Suppressor macrophage treated with lipopolysaccharide for 1 hour (primary cell): ENCODE measurements at regions not wholly inside any gene's neighbourhood (a gene's known extent, or its start where the extent isn't known, plus 50 kb on each side); places are given as distances from the start of the nearest gene placed in this dataset.
"Not testable (repeated sequence)": the region's sequence is repeated elsewhere in the genome, so short reads cannot be mapped to it uniquely, and the experiment has no call there.

Experiments used
- DNase-seq, 3 donors: peaks; one replicate each; pipeline ENCODE4 v3.0.0-alpha.2; 2020 to 2022

GRCh38 chr3:87867001-87867400 lies 191.8 kb downstream of the CGGBP1 start:
- DNase-seq = no peak

GRCh38 chr3:87856126-87856525 lies 202.7 kb downstream of the CGGBP1 start:
- peak in 2 of 3 donors; percentile 41 to 50 for DNase-seq

- peak; percentile 39 to 68 (median 63) for DNase-seq
Measured at GRCh38 chr3:87855616-87856015, 203.2 kb downstream of the CGGBP1 start.

GRCh38 chr3:87855211-87855610 lies 203.6 kb downstream of the CGGBP1 start:
- no peak for DNase-seq

GRCh38 chr3:87848003-87848402 lies 210.8 kb downstream of the CGGBP1 start:
- DNase-seq = no peak

GRCh38 chr3:87837076-87837475 lies 221.7 kb downstream of the CGGBP1 start:
- peak in 2 of 3 donors; percentile 20 to 55 for DNase-seq

- DNase-seq = no peak
Measured at GRCh38 chr3:87836026-87836425, 222.8 kb downstream of the CGGBP1 start.

- DNase-seq = peak in 1 of 3 donors; percentile 14
Measured at GRCh38 chr3:87835236-87835635, 223.6 kb downstream of the CGGBP1 start.

GRCh38 chr3:87834327-87834726 lies 224.5 kb downstream of the CGGBP1 start:
- no peak for DNase-seq

GRCh38 chr3:87833039-87833377 lies 225.8 kb downstream of the CGGBP1 start:
- DNase-seq = no peak

- peak in 2 of 3 donors; percentile 43 to 51 for DNase-seq
Measured at GRCh38 chr3:87828046-87828445, 230.8 kb downstream of the CGGBP1 start.

- DNase-seq = no peak
Measured at GRCh38 chr3:87822563-87822962, 236.2 kb downstream of the CGGBP1 start.

GRCh38 chr3:87813503-87813902 lies 245.3 kb downstream of the CGGBP1 start:
- DNase-seq = not testable (repeated sequence)

GRCh38 chr3:87811953-87812352 lies 246.9 kb downstream of the CGGBP1 start:
- DNase-seq = no peak

- DNase-seq = no peak
Measured at GRCh38 chr3:87810452-87811016, 248.3 kb downstream of the CGGBP1 start.

- DNase-seq = no peak
Measured at GRCh38 chr3:87805670-87806069, 253.1 kb downstream of the CGGBP1 start.

GRCh38 chr3:87801409-87801808 lies 257.4 kb downstream of the CGGBP1 start:
- no peak for DNase-seq

GRCh38 chr3:87800516-87800915 lies 258.3 kb downstream of the CGGBP1 start:
- DNase-seq = peak; percentile 43 to 69 (median 53)

GRCh38 chr3:87798567-87798947 lies 260.2 kb downstream of the CGGBP1 start:
- DNase-seq = no peak

GRCh38 chr3:87797872-87798566 lies 260.8 kb downstream of the CGGBP1 start:
- no peak for DNase-seq

GRCh38 chr3:87796843-87797185 lies 262.0 kb downstream of the CGGBP1 start:
- DNase-seq = peak in 1 of 3 donors; percentile 36

- peak in 2 of 3 donors; percentile 29 to 38 for DNase-seq
Measured at GRCh38 chr3:87796137-87796842, 262.5 kb downstream of the CGGBP1 start.

- peak in 2 of 3 donors; percentile 34 to 40 for DNase-seq
Measured at GRCh38 chr3:87795701-87796100, 263.1 kb downstream of the CGGBP1 start.

- DNase-seq = no peak
Measured at GRCh38 chr3:87793337-87793877, 265.4 kb downstream of the CGGBP1 start.
